GM12872 (cell line): ENCODE measurements at regions not wholly inside any gene's neighbourhood (a gene's known extent, or its start where the extent isn't known, plus 50 kb on each side); places are given as distances from the start of the nearest gene placed in this dataset.

ENCODE experiments used
- TF ChIP-seq, protein P1 (sequence below): IDR thresholded peaks from 3 replicates; pipeline ENCODE4 v1.5.1; 2011; ENCODE audit warnings: low read depth, mild to moderate bottlenecking, low read length, moderate library complexity; ENCODE audit not compliant: insufficient read depth

DNA sequence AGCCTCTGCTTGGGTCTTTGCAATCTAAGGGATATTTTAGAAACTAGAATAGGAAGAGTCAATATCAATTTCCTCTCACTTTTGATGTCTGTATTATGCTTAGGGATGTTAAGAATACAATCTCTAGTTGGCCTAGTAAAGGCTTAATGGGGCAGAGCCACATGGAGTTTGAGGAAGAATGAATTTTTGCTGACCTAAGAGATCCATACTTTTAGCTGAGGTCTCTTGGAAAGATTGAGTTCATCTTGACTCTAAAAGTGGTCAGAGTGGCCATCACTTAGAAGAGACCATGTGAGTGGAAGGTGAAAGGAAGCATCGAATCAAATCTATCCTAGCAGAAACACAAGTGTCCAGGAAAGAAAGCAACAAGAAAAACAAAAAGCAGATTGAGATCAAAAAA lies 92.2 kb upstream of the SLC28A3 start:
- TF ChIP-seq, protein P1, sequence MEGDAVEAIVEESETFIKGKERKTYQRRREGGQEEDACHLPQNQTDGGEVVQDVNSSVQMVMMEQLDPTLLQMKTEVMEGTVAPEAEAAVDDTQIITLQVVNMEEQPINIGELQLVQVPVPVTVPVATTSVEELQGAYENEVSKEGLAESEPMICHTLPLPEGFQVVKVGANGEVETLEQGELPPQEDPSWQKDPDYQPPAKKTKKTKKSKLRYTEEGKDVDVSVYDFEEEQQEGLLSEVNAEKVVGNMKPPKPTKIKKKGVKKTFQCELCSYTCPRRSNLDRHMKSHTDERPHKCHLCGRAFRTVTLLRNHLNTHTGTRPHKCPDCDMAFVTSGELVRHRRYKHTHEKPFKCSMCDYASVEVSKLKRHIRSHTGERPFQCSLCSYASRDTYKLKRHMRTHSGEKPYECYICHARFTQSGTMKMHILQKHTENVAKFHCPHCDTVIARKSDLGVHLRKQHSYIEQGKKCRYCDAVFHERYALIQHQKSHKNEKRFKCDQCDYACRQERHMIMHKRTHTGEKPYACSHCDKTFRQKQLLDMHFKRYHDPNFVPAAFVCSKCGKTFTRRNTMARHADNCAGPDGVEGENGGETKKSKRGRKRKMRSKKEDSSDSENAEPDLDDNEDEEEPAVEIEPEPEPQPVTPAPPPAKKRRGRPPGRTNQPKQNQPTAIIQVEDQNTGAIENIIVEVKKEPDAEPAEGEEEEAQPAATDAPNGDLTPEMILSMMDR: no peak

DNA sequence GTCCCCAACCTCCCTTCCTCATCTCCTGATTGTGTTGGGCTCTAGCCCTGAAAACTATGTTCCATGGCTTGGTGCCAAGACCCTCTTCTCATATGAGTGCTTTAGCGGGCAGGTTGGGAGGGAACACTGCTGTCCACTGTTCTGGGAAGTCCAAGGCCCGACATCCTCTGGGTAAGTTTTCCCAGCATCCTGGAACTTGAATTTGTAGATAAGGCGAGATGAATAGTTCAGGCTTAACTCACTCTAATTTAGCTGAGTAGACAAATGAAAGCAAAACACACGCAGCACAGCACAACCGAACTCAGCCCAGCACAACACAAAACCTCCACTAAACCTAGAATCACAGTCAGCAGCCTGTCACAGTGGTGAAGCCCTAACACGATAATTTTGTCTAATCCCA lies 95.3 kb upstream of the SLC28A3 start:
- TF ChIP-seq, protein P1: no peak

DNA sequence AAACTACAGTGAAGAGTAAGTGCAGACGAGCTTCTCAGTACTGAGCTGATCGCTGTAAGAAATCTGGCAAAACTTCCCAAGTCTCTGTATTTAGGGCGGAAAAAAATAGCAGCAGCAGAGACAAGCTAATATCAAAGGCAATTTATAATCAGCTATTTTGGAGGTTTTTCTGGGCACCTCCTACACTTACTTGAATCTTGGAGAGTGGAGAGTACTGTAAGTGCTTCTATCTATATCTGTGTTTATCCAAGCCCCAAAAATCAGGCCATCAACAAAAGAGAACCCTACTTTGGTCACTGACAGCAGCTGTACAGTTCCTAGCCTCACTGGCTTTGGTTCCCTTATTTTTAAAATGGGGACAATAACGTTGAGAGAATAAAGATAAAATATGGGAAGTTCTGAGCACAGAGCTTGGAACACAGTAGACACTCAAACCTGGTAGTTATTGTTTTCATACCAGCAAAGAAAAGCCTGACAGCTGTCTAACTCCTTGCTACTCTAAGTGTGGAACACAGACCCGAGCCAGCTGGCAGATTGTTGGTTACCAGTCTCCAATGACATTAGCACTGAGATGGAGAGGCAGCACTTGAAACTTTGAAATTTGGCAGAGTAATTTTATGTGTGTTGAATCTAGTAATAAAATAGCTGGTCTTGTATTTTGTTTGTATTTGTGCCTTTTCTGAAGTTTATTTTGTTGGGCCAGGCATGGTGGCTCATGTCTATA lies 96.0 kb upstream of the SLC28A3 start:
- TF ChIP-seq, protein P1: no peak

DNA sequence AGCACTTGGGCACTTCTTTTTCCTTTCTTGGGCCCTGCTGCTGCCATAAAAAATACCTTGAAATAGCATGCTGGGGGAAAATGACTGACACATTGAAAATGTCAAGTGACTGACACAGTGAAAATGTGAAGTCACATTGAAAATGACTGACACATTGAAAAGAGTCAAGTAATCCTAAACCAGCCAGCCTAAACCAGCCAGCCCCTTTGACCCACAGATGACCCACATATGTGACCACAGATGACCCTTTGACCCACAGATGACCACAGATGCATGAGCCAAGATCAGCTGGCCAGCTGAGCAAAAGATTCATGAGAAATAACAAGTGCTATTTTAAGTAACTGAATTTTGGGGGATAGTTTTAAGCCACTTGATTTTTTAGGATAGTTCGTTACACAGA lies 97.8 kb upstream of the SLC28A3 start:
- TF ChIP-seq, protein P1: no peak

DNA sequence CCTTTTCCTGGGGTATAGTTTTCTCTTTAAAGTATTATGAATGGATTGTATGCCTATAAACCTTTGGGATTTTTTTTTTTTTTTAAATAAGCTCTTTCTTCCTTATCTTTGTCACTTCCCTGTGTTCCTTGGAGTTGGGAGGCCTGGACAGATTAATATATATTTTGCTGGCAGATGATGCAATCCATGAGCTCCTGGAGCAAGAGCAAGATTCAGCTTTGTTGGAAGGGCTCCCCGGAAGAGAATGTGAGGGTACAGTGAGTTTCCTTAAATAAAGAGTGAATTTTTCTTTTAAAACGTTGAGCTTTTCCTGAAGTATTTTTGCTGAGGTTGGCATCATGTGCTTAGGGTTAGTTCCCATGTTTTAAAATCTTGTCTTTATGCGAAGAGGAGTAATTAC lies 98.7 kb upstream of the SLC28A3 start:
- TF ChIP-seq, protein P1: no peak

DNA sequence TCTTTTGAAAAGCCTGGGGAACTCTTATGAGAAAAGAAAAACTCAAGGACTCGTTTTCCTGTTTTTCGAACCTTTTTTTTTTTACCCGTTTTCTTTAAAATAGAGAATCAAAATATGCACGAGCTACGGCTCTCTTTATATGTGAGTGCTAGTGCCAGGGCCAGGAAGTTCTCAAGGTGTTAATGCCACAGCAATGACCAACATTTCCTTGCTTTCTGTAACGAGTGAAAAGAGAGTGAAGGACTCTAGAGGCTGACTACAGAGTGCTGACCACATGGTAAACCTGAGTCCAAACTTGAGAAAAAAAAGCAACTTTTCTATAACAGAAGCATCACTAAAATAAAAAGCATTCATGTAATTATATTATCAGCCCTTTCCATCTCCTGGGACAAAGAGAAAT lies 102.2 kb upstream of the SLC28A3 start:
- TF ChIP-seq, protein P1: no peak

DNA sequence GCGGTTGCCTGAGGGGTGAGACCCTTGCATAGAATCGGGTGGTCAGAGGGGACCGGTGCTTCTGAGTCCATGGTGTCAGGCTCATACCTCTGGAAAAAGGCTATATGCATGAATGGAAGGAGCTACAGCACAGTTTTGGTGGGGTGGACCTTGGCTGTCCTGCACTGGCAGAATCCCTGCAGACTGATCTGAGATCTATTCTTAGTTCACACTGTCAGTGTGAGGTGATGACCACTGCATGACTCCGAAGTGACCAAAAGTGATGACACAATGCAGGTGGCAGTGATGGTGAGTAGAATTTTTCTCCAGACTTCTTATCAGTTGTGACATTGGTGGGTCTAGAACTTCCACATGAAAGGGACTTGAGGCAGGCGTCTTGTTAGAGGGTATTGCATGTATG lies 105.2 kb upstream of the SLC28A3 start:
- TF ChIP-seq, protein P1: no peak

DNA sequence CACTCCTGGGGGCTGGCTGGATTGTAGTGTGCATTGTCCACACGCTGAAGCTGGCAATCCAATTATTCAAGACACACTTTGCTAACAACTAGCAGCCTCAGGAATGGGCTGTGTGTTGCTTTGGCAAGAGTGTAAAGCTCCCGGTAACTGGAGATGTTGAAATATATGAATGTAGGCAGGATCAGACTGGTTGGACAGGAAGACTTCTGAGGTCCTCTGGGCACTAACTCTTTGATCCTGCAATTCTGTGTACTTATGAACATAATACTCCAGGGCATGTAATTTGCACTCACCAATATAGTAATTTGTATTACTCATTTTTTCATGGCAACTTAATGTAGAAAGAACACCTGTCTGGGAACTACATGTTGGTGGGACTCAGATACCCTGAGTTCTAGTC lies 106.7 kb upstream of the SLC28A3 start:
- TF ChIP-seq, protein P1: no peak
